ENCODE measurements at regions not wholly inside any gene's neighbourhood (a gene's known extent, or its start where the extent isn't known, plus 50 kb on each side); places are given as distances from the start of the nearest gene placed in this dataset.

GRCh38 chr16:60636117-60636516 lies 1400.1 kb downstream of the CDH8 start:
- Histone ChIP-seq H3K4me3 (ENCODE audit: insufficient read depth, low read length, poor library complexity, severe bottlenecking) (no peak overlapping the region), H4K20me1 (ENCODE audit: low read depth, low read length) (no peaks in the 10 kb centered on the region), H3K9ac (ENCODE audit: low read length) (no peak overlapping the region), H3K36me3 (ENCODE audit: low read length) (no peaks in the 10 kb centered on the region), H3F3A (ENCODE audit: insufficient read depth) (no peaks in the 10 kb centered on the region), H3K27me3 (ENCODE audit: low read length) (no peaks in the 10 kb centered on the region), H3K4me2 (ENCODE audit: low read depth, low read length, poor library complexity, severe bottlenecking) (no peak overlapping the region), H3K79me2 (ENCODE audit: insufficient read depth, low read length) (no peaks in the 10 kb centered on the region), H3K9me2 (replicated peaks; ENCODE audit: insufficient read depth, low read length) (no peaks in the 10 kb centered on the region), H2AFZ (ENCODE audit: low read depth, low read length, severe bottlenecking) (no peak overlapping the region), H3K9me3 (ENCODE audit: insufficient read depth, low read length) (no peaks in the 10 kb centered on the region), H3K27ac (ENCODE audit: low read depth, low read length) (no peak overlapping the region)
- TF ChIP-seq EZH2phosphoT487 (conservative IDR thresholded peaks at IDR 0.05; ENCODE audit: low read length) (no peak), CTCF (IDR thresholded peaks at IDR 0.05; ENCODE audit: insufficient read depth, low read length, poor library complexity, severe bottlenecking) (no peak)

- Histone ChIP-seq H3K79me2 (ENCODE audit: insufficient read depth, low read length) (no peaks in the 10 kb centered on the region), H3K36me3 (ENCODE audit: low read length) (no peaks in the 10 kb centered on the region), H3K9me3 (ENCODE audit: insufficient read depth, low read length) (no peaks in the 10 kb centered on the region), H2AFZ (ENCODE audit: low read depth, low read length, severe bottlenecking) (no peak overlapping the region), H4K20me1 (ENCODE audit: low read depth, low read length) (no peaks in the 10 kb centered on the region), H3K27me3 (ENCODE audit: low read length) (no peaks in the 10 kb centered on the region), H3K4me3 (ENCODE audit: insufficient read depth, low read length, poor library complexity, severe bottlenecking) (no peak overlapping the region), H3F3A (ENCODE audit: insufficient read depth) (no peaks in the 10 kb centered on the region), H3K27ac (ENCODE audit: low read depth, low read length) (no peak overlapping the region), H3K9ac (ENCODE audit: low read length) (no peak overlapping the region), H3K4me2 (ENCODE audit: low read depth, low read length, poor library complexity, severe bottlenecking) (no peak overlapping the region), H3K9me2 (replicated peaks; ENCODE audit: insufficient read depth, low read length) (no peaks in the 10 kb centered on the region)
- no peak for TF ChIP-seq CTCF (IDR thresholded peaks at IDR 0.05; ENCODE audit: insufficient read depth, low read length, poor library complexity, severe bottlenecking)
- no peak for TF ChIP-seq EZH2phosphoT487 (conservative IDR thresholded peaks at IDR 0.05; ENCODE audit: low read length)
These were observed 1400.7 kb downstream of the CDH8 start for GRCh38 chr16:60635548-60635947.

GRCh38 chr16:60611844-60612243 lies 1424.4 kb downstream of the CDH8 start:
- no peak overlapping the region for H3K9ac ChIP-seq (ENCODE audit: low read length)
- H3K4me2 ChIP-seq (ENCODE audit: low read depth, low read length, poor library complexity, severe bottlenecking), result no peak overlapping the region
- H3K36me3 ChIP-seq (ENCODE audit: low read length), result no peaks in the 10 kb centered on the region
- no peaks in the 10 kb centered on the region for H3K27me3 ChIP-seq (ENCODE audit: low read length)
- no peaks in the 10 kb centered on the region for H3K9me3 ChIP-seq (ENCODE audit: insufficient read depth, low read length)
- no peaks in the 10 kb centered on the region for H3K79me2 ChIP-seq (ENCODE audit: insufficient read depth, low read length)
- H3K9me2 ChIP-seq (replicated peaks; ENCODE audit: insufficient read depth, low read length), result no peaks in the 10 kb centered on the region
- H3F3A ChIP-seq (ENCODE audit: insufficient read depth), result no peaks in the 10 kb centered on the region
- H2AFZ ChIP-seq (ENCODE audit: low read depth, low read length, severe bottlenecking), result no peak overlapping the region
- H4K20me1 ChIP-seq (ENCODE audit: low read depth, low read length), result no peaks in the 10 kb centered on the region
- H3K4me3 ChIP-seq (ENCODE audit: insufficient read depth, low read length, poor library complexity, severe bottlenecking), result no peak overlapping the region
- TF ChIP-seq EZH2phosphoT487 (conservative IDR thresholded peaks at IDR 0.05; ENCODE audit: low read length) (no peak), CTCF (IDR thresholded peaks at IDR 0.05; ENCODE audit: insufficient read depth, low read length, poor library complexity, severe bottlenecking) (no peak)
- H3K27ac ChIP-seq (ENCODE audit: low read depth, low read length), result no peak overlapping the region

Data from SU-DHL-6 (cell line).